GM12878 (cell line): ENCODE measurements at regions not wholly inside any gene's neighbourhood (a gene's known extent, or its start where the extent isn't known, plus 50 kb on each side); places are given as distances from the start of the nearest gene placed in this dataset.

Experiments
- ATAC-seq: fragments of 200-7000 bp; cut with Tn5 transposase; 3 replicates; pipeline ENCODE4 v1.9.1; 2020; ENCODE audit warnings: mild to moderate bottlenecking, moderate library complexity
- BruUV-seq: library from RNA; stranded (reverse); fragments of 400-500 nt; replicated peaks from 2 replicates; lab custom pipeline; 2021; lab: Mats Ljungman, UMichigan
- CTCF ChIA-PET: fragments of 300-600 bp; sonication (Branson Sonifier 250); formaldehyde crosslinking; extraction: SDS; loops from one replicate; lab custom pipeline; 2021; ENCODE audit warnings: inconsistent platforms; lab: Yijun Ruan, JAX
- POLR2A ChIA-PET: fragments of 350-600 bp; formaldehyde crosslinking; extraction: SDS; loops from one replicate; lab custom pipeline; 2021; ENCODE audit warnings: inconsistent platforms; lab: Charles Lee
- RAD21 ChIA-PET: fragments of 300-600 bp; sonication (Branson Sonifier 250); formaldehyde crosslinking; loops from one replicate; lab custom pipeline; 2023; ENCODE audit warnings: antibody characterized with exemption; ENCODE audit not compliant: unreplicated experiment; lab: Charles Lee
- SMC1A ChIA-PET: fragments of 300-600 bp; sonication (Branson Sonifier 250); formaldehyde crosslinking; loops from one replicate; lab custom pipeline; 2023; ENCODE audit not compliant: unreplicated experiment, uncharacterized antibody; lab: Charles Lee
- DNase-seq: peaks from one replicate; pipeline ENCODE4 v3.0.0-alpha.2; 2011; ENCODE audit warnings: low read depth, low spot score
- FAIRE-seq: peaks from 3 replicates; lab custom pipeline; 2011; peaks lifted over from hg19 to GRCh38; lab: Jason Lieb, UNC
- H2AFZ ChIP-seq: 2 replicates; pipeline ENCODE4 v1.6.0; 2011; ENCODE audit warnings: low read depth, low read length, control low read depth; ENCODE audit not compliant: control insufficient read depth
- H3K27ac ChIP-seq: 2 replicates; pipeline ENCODE4 v1.5.1; 2011; ENCODE audit warnings: control low read depth; ENCODE audit not compliant: control insufficient read depth, insufficient read depth
- H3K27me3 ChIP-seq, 2 experiments: replicated peaks in 1 of 2; 2 replicates each; pipeline versions ENCODE4 v1.6.0 to v1.6.1; 2011; ENCODE audit warnings: low read length in 1 of 2; ENCODE audit not compliant: control insufficient read depth in 2 of 2, insufficient read depth in 2 of 2
- H3K36me3 ChIP-seq, 2 experiments: 2 replicates each; pipeline ENCODE4 v1.5.1; 2011; ENCODE audit warnings: low read length in 1 of 2; ENCODE audit not compliant: control insufficient read depth in 2 of 2, insufficient read depth in 2 of 2
- H3K4me1 ChIP-seq: 2 replicates; pipeline ENCODE4 v1.6.1; 2011; ENCODE audit warnings: mild to moderate bottlenecking, low read length, moderate library complexity, mixed read lengths; ENCODE audit not compliant: control insufficient read depth, insufficient read depth
- H3K4me2 ChIP-seq: 2 replicates; pipeline ENCODE4 v1.6.0; 2011; ENCODE audit warnings: control low read depth; ENCODE audit not compliant: control insufficient read depth, insufficient read depth
- H3K4me3 ChIP-seq: fragments of 200-600 bp; sonication (generic); 2 replicates; pipeline ENCODE4 v1.5.1; 2016
- H3K79me2 ChIP-seq: 2 replicates; pipeline ENCODE4 v1.6.0; 2011; ENCODE audit warnings: low read length; ENCODE audit not compliant: control insufficient read depth, insufficient read depth
- H3K9ac ChIP-seq: 2 replicates; pipeline ENCODE4 v1.8.0; 2011; ENCODE audit warnings: low read length, control low read depth, mixed read lengths; ENCODE audit not compliant: control insufficient read depth, insufficient read depth
- H3K9me3 ChIP-seq: replicated peaks from 3 replicates; pipeline ENCODE4 v1.5.1; 2011; ENCODE audit warnings: mild to moderate bottlenecking, low read length; ENCODE audit not compliant: control insufficient read depth, insufficient read depth
- H4K20me1 ChIP-seq: 2 replicates; pipeline ENCODE4 v1.6.0; 2011; ENCODE audit not compliant: control insufficient read depth, insufficient read depth
- BHLHE40 ChIP-seq, 2 experiments: fragments of 450-650 bp in 1 of 2; IDR thresholded peaks; 2 replicates each; pipeline ENCODE4 v1.6.1; 2011 to 2017; ENCODE audit warnings: low read depth in 2 of 2, borderline replicate concordance in 1 of 2, improper control_type of control experiment in 1 of 2, low read length in 1 of 2, mild to moderate bottlenecking in 1 of 2
- BMI1 ChIP-seq: fragments of 450-650 bp; IDR thresholded peaks from 2 replicates; pipeline ENCODE4 v1.6.1; 2016; ENCODE audit warnings: mild to moderate bottlenecking, moderate library complexity, borderline replicate concordance
- EGR1 ChIP-seq, 2 experiments: IDR thresholded peaks; 1 replicate in 1 of 2; 2 replicates in 1 of 2; pipeline ENCODE4 v1.6.1; 2011 to 2012; ENCODE audit warnings: low read depth in 2 of 2, low read length in 2 of 2, borderline replicate concordance in 1 of 2, mild to moderate bottlenecking in 1 of 2, moderate library complexity in 1 of 2
- JUND ChIP-seq: IDR thresholded peaks from 2 replicates; pipeline ENCODE4 v1.6.1; 2012; ENCODE audit warnings: low read depth, mild to moderate bottlenecking, low read length, improper control_type of control experiment, moderate library complexity
- KDM1A ChIP-seq: fragments of 200-600 bp; sonication (generic); IDR thresholded peaks from 2 replicates; pipeline ENCODE4 v1.6.1; 2016; ENCODE audit warnings: borderline replicate concordance
- MEF2A ChIP-seq: IDR thresholded peaks from 2 replicates; pipeline ENCODE4 v1.6.1; 2011; ENCODE audit warnings: low read depth, mild to moderate bottlenecking, low read length, moderate library complexity; ENCODE audit not compliant: insufficient read depth
- TCF3 ChIP-seq: IDR thresholded peaks from 2 replicates; pipeline ENCODE4 v1.6.1; 2012; ENCODE audit warnings: low read depth, mild to moderate bottlenecking, low read length, borderline replicate concordance; ENCODE audit not compliant: insufficient read depth
- WGBS: methylation state at CpG from one replicate; pipeline ENCODE4 v1.1.6; 2016; ENCODE audit warnings: low lambda C conversion rate; ENCODE audit not compliant: insufficient replicate concordance, insufficient coverage; ENCODE audit errors: missing lambda C conversion rate; 5-methylcytosine and 5-hydroxymethylcytosine counted together
- in situ Hi-C: fragments of 300-500 bp; cut with MboI; formaldehyde crosslinking; loops from 9 replicates; pipeline ENCODE4 v1.14.3; 2018; ENCODE audit warnings: mixed read lengths
- intact Hi-C: fragments of 100-400 bp; cut with micrococcal nuclease; formaldehyde crosslinking; loops from one replicate; pipeline ENCODE4 v1.14.2; 2022; ENCODE audit not compliant: unreplicated experiment
- TF ChIP-seq, protein P1 (sequence below): fragments of 450-650 bp; IDR thresholded peaks from 2 replicates; pipeline ENCODE4 v1.6.1; 2017; ENCODE audit warnings: mild to moderate bottlenecking, moderate library complexity
- TF ChIP-seq, protein P2 (sequence below): fragments of 450-650 bp; IDR thresholded peaks from 2 replicates; pipeline ENCODE4 v1.6.1; 2016; ENCODE audit warnings: mild to moderate bottlenecking, moderate library complexity, borderline replicate concordance

DNA sequence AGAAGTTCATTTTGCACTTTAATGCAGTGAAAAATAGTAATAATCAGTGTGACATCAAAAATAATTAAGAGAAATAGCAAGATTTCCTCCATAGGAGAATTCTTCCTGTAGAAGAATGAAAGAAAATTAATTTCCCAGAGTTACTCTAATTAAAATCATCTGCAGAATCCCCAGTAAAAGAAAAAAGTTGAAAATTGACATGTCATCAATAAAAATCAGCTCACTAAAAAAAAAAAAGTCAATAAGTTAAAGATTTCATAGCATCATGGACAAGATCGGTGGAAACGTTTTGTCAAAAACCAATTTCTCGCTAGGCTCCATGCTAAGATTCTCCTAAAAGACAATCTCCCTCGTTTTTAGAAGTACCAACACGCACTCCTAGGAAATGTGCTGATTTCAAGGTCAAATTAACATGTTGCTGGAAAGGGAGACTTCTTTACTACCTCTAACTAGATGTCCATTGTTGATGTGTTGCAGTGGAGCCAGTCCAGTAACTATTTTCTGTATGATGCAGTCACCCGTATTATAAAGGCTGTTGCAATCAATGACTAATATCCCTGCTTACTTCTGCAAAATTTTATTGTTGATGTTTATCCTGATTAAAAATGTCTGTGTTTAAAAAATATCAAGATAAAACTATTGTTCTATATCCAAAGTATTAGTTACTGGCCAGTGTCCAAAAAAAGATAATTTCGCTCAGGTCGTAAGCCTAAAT, 591.9 kb upstream of the MGMT start:
- intact Hi-C loops, result no loop called here

More for the DNA sequence above, 591.9 kb upstream of the MGMT start:
- no peak overlapping the region for H3K9ac ChIP-seq
- no peaks in the 10 kb centered on the region for H3K79me2 ChIP-seq
- ATAC-seq (no peak), FAIRE-seq (no peak), DNase-seq (no peak)
- no peaks in the 10 kb centered on the region for H4K20me1 ChIP-seq
- no peaks in the 10 kb centered on the region for H3K27me3 ChIP-seq
- RAD21 ChIA-PET, result no interaction called here
- H3K4me3 ChIP-seq, result no peak overlapping the region
- no peaks in the 10 kb centered on the region for H3K4me1 ChIP-seq
- no peak for TF ChIP-seq EGR1 (IDR thresholded peaks at IDR 0.05; ENCODE audit: borderline replicate concordance in 1 of 2, low read depth in 2 of 2, low read length in 2 of 2)
- no peak for TF ChIP-seq TCF3
- TF ChIP-seq, protein P1, sequence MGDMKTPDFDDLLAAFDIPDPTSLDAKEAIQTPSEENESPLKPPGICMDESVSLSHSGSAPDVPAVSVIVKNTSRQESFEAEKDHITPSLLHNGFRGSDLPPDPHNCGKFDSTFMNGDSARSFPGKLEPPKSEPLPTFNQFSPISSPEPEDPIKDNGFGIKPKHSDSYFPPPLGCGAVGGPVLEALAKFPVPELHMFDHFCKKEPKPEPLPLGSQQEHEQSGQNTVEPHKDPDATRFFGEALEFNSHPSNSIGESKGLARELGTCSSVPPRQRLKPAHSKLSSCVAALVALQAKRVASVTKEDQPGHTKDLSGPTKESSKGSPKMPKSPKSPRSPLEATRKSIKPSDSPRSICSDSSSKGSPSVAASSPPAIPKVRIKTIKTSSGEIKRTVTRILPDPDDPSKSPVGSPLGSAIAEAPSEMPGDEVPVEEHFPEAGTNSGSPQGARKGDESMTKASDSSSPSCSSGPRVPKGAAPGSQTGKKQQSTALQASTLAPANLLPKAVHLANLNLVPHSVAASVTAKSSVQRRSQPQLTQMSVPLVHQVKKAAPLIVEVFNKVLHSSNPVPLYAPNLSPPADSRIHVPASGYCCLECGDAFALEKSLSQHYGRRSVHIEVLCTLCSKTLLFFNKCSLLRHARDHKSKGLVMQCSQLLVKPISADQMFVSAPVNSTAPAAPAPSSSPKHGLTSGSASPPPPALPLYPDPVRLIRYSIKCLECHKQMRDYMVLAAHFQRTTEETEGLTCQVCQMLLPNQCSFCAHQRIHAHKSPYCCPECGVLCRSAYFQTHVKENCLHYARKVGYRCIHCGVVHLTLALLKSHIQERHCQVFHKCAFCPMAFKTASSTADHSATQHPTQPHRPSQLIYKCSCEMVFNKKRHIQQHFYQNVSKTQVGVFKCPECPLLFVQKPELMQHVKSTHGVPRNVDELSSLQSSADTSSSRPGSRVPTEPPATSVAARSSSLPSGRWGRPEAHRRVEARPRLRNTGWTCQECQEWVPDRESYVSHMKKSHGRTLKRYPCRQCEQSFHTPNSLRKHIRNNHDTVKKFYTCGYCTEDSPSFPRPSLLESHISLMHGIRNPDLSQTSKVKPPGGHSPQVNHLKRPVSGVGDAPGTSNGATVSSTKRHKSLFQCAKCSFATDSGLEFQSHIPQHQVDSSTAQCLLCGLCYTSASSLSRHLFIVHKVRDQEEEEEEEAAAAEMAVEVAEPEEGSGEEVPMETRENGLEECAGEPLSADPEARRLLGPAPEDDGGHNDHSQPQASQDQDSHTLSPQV, result no peak
- TF ChIP-seq BMI1, result no peak
- no peak for TF ChIP-seq BHLHE40 (IDR thresholded peaks at IDR 0.05; ENCODE audit: borderline replicate concordance in 1 of 2, low read depth in 2 of 2, low read length in 1 of 2)
- no peak for TF ChIP-seq JUND
- no peak for TF ChIP-seq MEF2A
- no peak for TF ChIP-seq KDM1A
- TF ChIP-seq, protein P2, sequence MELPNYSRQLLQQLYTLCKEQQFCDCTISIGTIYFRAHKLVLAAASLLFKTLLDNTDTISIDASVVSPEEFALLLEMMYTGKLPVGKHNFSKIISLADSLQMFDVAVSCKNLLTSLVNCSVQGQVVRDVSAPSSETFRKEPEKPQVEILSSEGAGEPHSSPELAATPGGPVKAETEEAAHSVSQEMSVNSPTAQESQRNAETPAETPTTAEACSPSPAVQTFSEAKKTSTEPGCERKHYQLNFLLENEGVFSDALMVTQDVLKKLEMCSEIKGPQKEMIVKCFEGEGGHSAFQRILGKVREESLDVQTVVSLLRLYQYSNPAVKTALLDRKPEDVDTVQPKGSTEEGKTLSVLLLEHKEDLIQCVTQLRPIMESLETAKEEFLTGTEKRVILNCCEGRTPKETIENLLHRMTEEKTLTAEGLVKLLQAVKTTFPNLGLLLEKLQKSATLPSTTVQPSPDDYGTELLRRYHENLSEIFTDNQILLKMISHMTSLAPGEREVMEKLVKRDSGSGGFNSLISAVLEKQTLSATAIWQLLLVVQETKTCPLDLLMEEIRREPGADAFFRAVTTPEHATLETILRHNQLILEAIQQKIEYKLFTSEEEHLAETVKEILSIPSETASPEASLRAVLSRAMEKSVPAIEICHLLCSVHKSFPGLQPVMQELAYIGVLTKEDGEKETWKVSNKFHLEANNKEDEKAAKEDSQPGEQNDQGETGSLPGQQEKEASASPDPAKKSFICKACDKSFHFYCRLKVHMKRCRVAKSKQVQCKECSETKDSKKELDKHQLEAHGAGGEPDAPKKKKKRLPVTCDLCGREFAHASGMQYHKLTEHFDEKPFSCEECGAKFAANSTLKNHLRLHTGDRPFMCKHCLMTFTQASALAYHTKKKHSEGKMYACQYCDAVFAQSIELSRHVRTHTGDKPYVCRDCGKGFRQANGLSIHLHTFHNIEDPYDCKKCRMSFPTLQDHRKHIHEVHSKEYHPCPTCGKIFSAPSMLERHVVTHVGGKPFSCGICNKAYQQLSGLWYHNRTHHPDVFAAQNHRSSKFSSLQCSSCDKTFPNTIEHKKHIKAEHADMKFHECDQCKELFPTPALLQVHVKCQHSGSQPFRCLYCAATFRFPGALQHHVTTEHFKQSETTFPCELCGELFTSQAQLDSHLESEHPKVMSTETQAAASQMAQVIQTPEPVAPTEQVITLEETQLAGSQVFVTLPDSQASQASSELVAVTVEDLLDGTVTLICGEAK, result no peak
- no peaks in the 10 kb centered on the region for H3K36me3 ChIP-seq
- WGBS, result 34% methylated on average over 8 of the region's 8 CpGs
- H3K27ac ChIP-seq, result no peak overlapping the region
- H2AFZ ChIP-seq, result no peak overlapping the region
- in situ Hi-C loops, result no loop called here
- H3K9me3 ChIP-seq, result no peaks in the 10 kb centered on the region
- CTCF ChIA-PET, result no interaction called here
- no peak overlapping the region for H3K4me2 ChIP-seq
- BruUV-seq, result no TSS peak
- POLR2A ChIA-PET, result no interaction called here
- SMC1A ChIA-PET, result no interaction called here
